Endothelial cell of umbilical vein (primary cell): ENCODE measurements at regions not wholly inside any gene's neighbourhood (a gene's known extent, or its start where the extent isn't known, plus 50 kb on each side); places are given as distances from the start of the nearest gene placed in this dataset.

Source experiments
- BruUV-seq: library from RNA; stranded (reverse); fragments of 400-500 nt; replicated peaks from 2 replicates; lab custom pipeline; 2021; lab: Mats Ljungman, UMichigan
- CTCF ChIA-PET: fragments of 300-600, 350-600 bp; sonication (Branson Sonifier 250); formaldehyde crosslinking; loops from one replicate; lab custom pipeline; 2021; ENCODE audit warnings: antibody characterized with exemption, inconsistent platforms; lab: Charles Lee
- POLR2A ChIA-PET: fragments of 300-600, 350-600 bp; sonication (Branson Sonifier 250); formaldehyde crosslinking; loops from one replicate; lab custom pipeline; 2021; ENCODE audit warnings: antibody characterized with exemption, inconsistent platforms; lab: Charles Lee
- DNase-seq: peaks from one replicate; pipeline ENCODE4 v3.0.0-alpha.2; 2011; ENCODE audit warnings: low read depth, low spot score
- FAIRE-seq: peaks from 2 replicates; lab custom pipeline; 2011; peaks lifted over from hg19 to GRCh38; lab: Jason Lieb, UNC
- H2AFZ ChIP-seq: 2 replicates; pipeline ENCODE4 v1.6.0; 2012; ENCODE audit warnings: low read depth, low read length, control low read depth, inconsistent platforms
- H3K27ac ChIP-seq: 2 replicates; pipeline ENCODE4 v1.5.1; 2011; ENCODE audit warnings: low read depth, mild to moderate bottlenecking, control low read depth, low read length, moderate library complexity; ENCODE audit not compliant: insufficient read depth
- H3K27me3 ChIP-seq, 2 experiments: 2 replicates each; pipeline versions ENCODE4 v1.6.0 to v1.6.1; 2011; ENCODE audit warnings: low read length in 2 of 2, mixed read lengths in 1 of 2; ENCODE audit not compliant: control insufficient read depth in 2 of 2, insufficient read depth in 2 of 2
- H3K36me3 ChIP-seq, 2 experiments: 2 replicates in 1 of 2; 3 replicates in 1 of 2; pipeline ENCODE4 v1.5.1; 2011; ENCODE audit warnings: low read length in 2 of 2, mild to moderate bottlenecking in 1 of 2, moderate library complexity in 1 of 2; ENCODE audit not compliant: control insufficient read depth in 2 of 2, insufficient read depth in 2 of 2; ENCODE audit errors: extremely low read depth in 1 of 2
- H3K4me1 ChIP-seq: 3 replicates; pipeline ENCODE4 v1.5.1; 2011; ENCODE audit warnings: mild to moderate bottlenecking, low read length; ENCODE audit not compliant: control insufficient read depth, insufficient read depth; ENCODE audit errors: extremely low read depth
- H3K4me2 ChIP-seq: 2 replicates; pipeline ENCODE4 v1.6.1; 2011; ENCODE audit warnings: low read length, control low read depth, mixed read lengths; ENCODE audit not compliant: insufficient read depth
- H3K4me3 ChIP-seq, 3 experiments: fragments of 200-600 bp in 1 of 3; sonication (generic), shearing (Covaris generic) in 1 of 3; replicated peaks in 1 of 3; 2 replicates each; pipeline ENCODE4 v1.5.1; 2011 to 2016; ENCODE audit warnings: control low read depth in 3 of 3, low read length in 3 of 3, mild to moderate bottlenecking in 2 of 3, inconsistent platforms in 1 of 3, low read depth in 1 of 3, moderate library complexity in 1 of 3; ENCODE audit not compliant: insufficient read depth in 1 of 3
- H3K79me2 ChIP-seq: 2 replicates; pipeline ENCODE4 v1.6.0; 2012; ENCODE audit warnings: low read length, inconsistent platforms; ENCODE audit not compliant: control insufficient read depth, insufficient read depth
- H3K9ac ChIP-seq: replicated peaks from 2 replicates; pipeline ENCODE3; 2011; ENCODE audit warnings: low read length, control low read depth; ENCODE audit not compliant: insufficient read depth; ENCODE audit errors: extremely low read depth
- H3K9me1 ChIP-seq: replicated peaks from 3 replicates; pipeline ENCODE4 v1.6.0; 2011; ENCODE audit warnings: mild to moderate bottlenecking, low read length; ENCODE audit not compliant: control insufficient read depth, insufficient read depth; ENCODE audit errors: extremely low read depth
- H3K9me3 ChIP-seq: replicated peaks from 2 replicates; pipeline ENCODE4 v1.5.1; 2012; ENCODE audit warnings: low read length, inconsistent platforms; ENCODE audit not compliant: control insufficient read depth, insufficient read depth
- H4K20me1 ChIP-seq: replicated peaks from 2 replicates; pipeline ENCODE3; 2011; ENCODE audit warnings: mild to moderate bottlenecking, low read length; ENCODE audit not compliant: control insufficient read depth, insufficient read depth; ENCODE audit errors: extremely low read depth
- EZH2 ChIP-seq: IDR thresholded peaks from 2 replicates; pipeline ENCODE4 v1.6.1; 2012; ENCODE audit warnings: borderline replicate concordance, low read depth, mild to moderate bottlenecking, moderate library complexity, low read length, inconsistent platforms; ENCODE audit not compliant: severe bottlenecking
- FOS ChIP-seq: IDR thresholded peaks from 2 replicates; pipeline ENCODE4 v1.6.1; 2011; ENCODE audit warnings: mild to moderate bottlenecking, low read length, moderate library complexity, borderline replicate concordance; ENCODE audit not compliant: insufficient read depth
- GATA2 ChIP-seq: IDR thresholded peaks from 2 replicates; pipeline ENCODE4 v1.7.0; 2011; ENCODE audit warnings: low read depth, mild to moderate bottlenecking, moderate library complexity, mixed read lengths, low read length; ENCODE audit not compliant: insufficient read length, insufficient read depth
- JUN ChIP-seq: IDR thresholded peaks from 2 replicates; pipeline ENCODE4 v1.6.1; 2011; ENCODE audit warnings: borderline replicate concordance, low read depth; ENCODE audit not compliant: insufficient read length, insufficient read depth
- MYC ChIP-seq: IDR thresholded peaks from one replicate; pipeline ENCODE4 v1.6.1; 2011; ENCODE audit warnings: mild to moderate bottlenecking, low read depth, low read length
- POLR2A ChIP-seq: IDR thresholded peaks from 2 replicates; pipeline ENCODE4 v1.6.1; 2012; ENCODE audit warnings: low read depth, mild to moderate bottlenecking, control low read depth, low read length
- POLR2AphosphoS5 ChIP-seq: IDR thresholded peaks from 2 replicates; pipeline ENCODE4 v1.6.1; 2012; ENCODE audit warnings: low read depth, mild to moderate bottlenecking, control low read depth, low read length, moderate library complexity; ENCODE audit not compliant: insufficient read depth
- dilution Hi-C: fragments of 300-500 bp; cut with MboI; formaldehyde crosslinking; loops from one replicate; pipeline ENCODE4 v1.15.0; 2019; ENCODE audit warnings: low sequenced_read_pairs; ENCODE audit not compliant: extremely low pct_ligation_motif_present
- intact Hi-C: fragments of 100-400 bp; cut with micrococcal nuclease; formaldehyde crosslinking; loops from one replicate; pipeline ENCODE4 v1.10.0; 2022
- TF ChIP-seq, protein P1 (sequence below), 2 donors: IDR thresholded peaks; 1 replicate in 1 of 2; 2 replicates in 1 of 2; pipeline ENCODE4 v1.5.1; 2011; ENCODE audit warnings: low read length in 2 of 2, mild to moderate bottlenecking in 2 of 2, moderate library complexity in 2 of 2, control low read depth in 1 of 2, inconsistent platforms in 1 of 2, low read depth in 1 of 2; ENCODE audit not compliant: insufficient read depth in 1 of 2; ENCODE audit errors: extremely low read depth in 1 of 2
- TF ChIP-seq, protein P2 (sequence below): IDR thresholded peaks from 2 replicates; pipeline ENCODE4 v1.6.1; 2011; ENCODE audit not compliant: insufficient read depth, insufficient read length

- no peak for FAIRE-seq
- Histone ChIP-seq H3K9me1 (no peaks in the 10 kb centered on the region), H3K4me1 (no peaks in the 10 kb centered on the region), H2AFZ (no peak overlapping the region), H3K9ac (no peak overlapping the region), H3K27me3 (no peaks in the 10 kb centered on the region), H3K27ac (no peak overlapping the region), H3K79me2 (no peaks in the 10 kb centered on the region), H4K20me1 (no peaks in the 10 kb centered on the region), H3K4me3 (no peak overlapping the region), H3K4me2 (no peak overlapping the region), H3K36me3 (no peaks in the 10 kb centered on the region), H3K9me3 (peaks cover 6% of the 10 kb centered on the region)
- DNase-seq, result no peak
- ChIA-PET CTCF (no interaction called here), POLR2A (no interaction called here)
- TF ChIP-seq POLR2AphosphoS5 (no peak), MYC (no peak), JUN (no peak), POLR2A (no peak), EZH2 (no peak), GATA2 (no peak), FOS (no peak)
- TF ChIP-seq, protein P1, sequence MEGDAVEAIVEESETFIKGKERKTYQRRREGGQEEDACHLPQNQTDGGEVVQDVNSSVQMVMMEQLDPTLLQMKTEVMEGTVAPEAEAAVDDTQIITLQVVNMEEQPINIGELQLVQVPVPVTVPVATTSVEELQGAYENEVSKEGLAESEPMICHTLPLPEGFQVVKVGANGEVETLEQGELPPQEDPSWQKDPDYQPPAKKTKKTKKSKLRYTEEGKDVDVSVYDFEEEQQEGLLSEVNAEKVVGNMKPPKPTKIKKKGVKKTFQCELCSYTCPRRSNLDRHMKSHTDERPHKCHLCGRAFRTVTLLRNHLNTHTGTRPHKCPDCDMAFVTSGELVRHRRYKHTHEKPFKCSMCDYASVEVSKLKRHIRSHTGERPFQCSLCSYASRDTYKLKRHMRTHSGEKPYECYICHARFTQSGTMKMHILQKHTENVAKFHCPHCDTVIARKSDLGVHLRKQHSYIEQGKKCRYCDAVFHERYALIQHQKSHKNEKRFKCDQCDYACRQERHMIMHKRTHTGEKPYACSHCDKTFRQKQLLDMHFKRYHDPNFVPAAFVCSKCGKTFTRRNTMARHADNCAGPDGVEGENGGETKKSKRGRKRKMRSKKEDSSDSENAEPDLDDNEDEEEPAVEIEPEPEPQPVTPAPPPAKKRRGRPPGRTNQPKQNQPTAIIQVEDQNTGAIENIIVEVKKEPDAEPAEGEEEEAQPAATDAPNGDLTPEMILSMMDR (IDR thresholded peaks at IDR 0.05; ENCODE audit: extremely low read depth in 1 of 2, insufficient read depth in 1 of 2, low read depth in 1 of 2, low read length in 2 of 2), result no peak
- TF ChIP-seq, protein P2, sequence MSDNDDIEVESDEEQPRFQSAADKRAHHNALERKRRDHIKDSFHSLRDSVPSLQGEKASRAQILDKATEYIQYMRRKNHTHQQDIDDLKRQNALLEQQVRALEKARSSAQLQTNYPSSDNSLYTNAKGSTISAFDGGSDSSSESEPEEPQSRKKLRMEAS, result no peak
- dilution Hi-C loops, result no loop called here
- BruUV-seq, result no TSS peak
- intact Hi-C loops, result no loop called here
These were observed 77.7 kb upstream of the CTNND2 start for GRCh38 chr5:11981986-11982385.
